Left ventricle myocardium superior (tissue), 1 donor: ENCODE measurements at regions not wholly inside any gene's neighbourhood (a gene's known extent, or its start where the extent isn't known, plus 50 kb on each side); places are given as distances from the start of the nearest gene placed in this dataset.
"Not testable (repeated sequence)": the region's sequence is repeated elsewhere in the genome, so short reads cannot be mapped to it uniquely, and the experiment has no call there.

Source experiments
- ATAC-seq: fragments of 200-7000 bp; cut with Tn5 transposase; one replicate; pipeline ENCODE4 v1.9.1; 2020; ENCODE audit warnings: mild to moderate bottlenecking, moderate library complexity
- DNase-seq: peaks from one replicate; pipeline ENCODE4 v3.0.0-alpha.2; 2020
- intact Hi-C: fragments of 100-400 bp; cut with micrococcal nuclease; formaldehyde crosslinking; loops from one replicate; pipeline ENCODE4 v1.11.0; 2022
- donor health status: DM: no; HTN: yes; CAD: no; lungs with severe emphysema.

- DNase-seq, ATAC-seq, intact Hi-C loops: not testable (repeated sequence)
Measured at GRCh38 chr17:26936645-26937044, 357.3 kb upstream of the WSB1 start.

- DNase-seq, intact Hi-C loops: not testable (repeated sequence)
- peak; percentile 69 for ATAC-seq
Measured at GRCh38 chr17:26937750-26938322, 356.1 kb upstream of the WSB1 start.

- intact Hi-C loops, ATAC-seq, DNase-seq: not testable (repeated sequence)
Measured at GRCh38 chr17:26939755-26940154, 354.2 kb upstream of the WSB1 start.

GRCh38 chr17:26940587-26940986 lies 353.3 kb upstream of the WSB1 start:
- peak; percentile 53 for ATAC-seq
- intact Hi-C loops = not testable (repeated sequence)

GRCh38 chr17:26962255-26963162 lies 331.4 kb upstream of the WSB1 start:
- intact Hi-C loops = no loop called here
- DNase-seq = no peak
- no peak for ATAC-seq

More at GRCh38 chr17:26940587-26940986, 353.3 kb upstream of the WSB1 start:
- DNase-seq = not testable (repeated sequence)

GRCh38 chr17:26963163-26963503 lies 330.8 kb upstream of the WSB1 start:
- intact Hi-C loops = no loop called here
- no peak for ATAC-seq

GRCh38 chr17:26965898-26966624 lies 327.9 kb upstream of the WSB1 start:
- ATAC-seq, DNase-seq, intact Hi-C loops: not testable (repeated sequence)

More at GRCh38 chr17:26963163-26963503, 330.8 kb upstream of the WSB1 start:
- no peak for DNase-seq

- ATAC-seq, DNase-seq, intact Hi-C loops: not testable (repeated sequence)
Measured at GRCh38 chr17:26966625-26967179, 327.2 kb upstream of the WSB1 start.

GRCh38 chr17:26981845-26982425 lies 312.0 kb upstream of the WSB1 start:
- DNase-seq, intact Hi-C loops, ATAC-seq: not testable (repeated sequence)

- DNase-seq, intact Hi-C loops, ATAC-seq: not testable (repeated sequence)
Measured at GRCh38 chr17:26982563-26982962, 311.4 kb upstream of the WSB1 start.

GRCh38 chr17:26987851-26988250 lies 306.1 kb upstream of the WSB1 start:
- DNase-seq, intact Hi-C loops, ATAC-seq: not testable (repeated sequence)

GRCh38 chr17:26994648-26995047 lies 299.3 kb upstream of the WSB1 start:
- DNase-seq, intact Hi-C loops, ATAC-seq: not testable (repeated sequence)

- DNase-seq, ATAC-seq, intact Hi-C loops: not testable (repeated sequence)
Measured at GRCh38 chr17:26996146-26996916, 297.6 kb upstream of the WSB1 start.

GRCh38 chr17:27007734-27008531 lies 286.0 kb upstream of the WSB1 start:
- DNase-seq, intact Hi-C loops, ATAC-seq: not testable (repeated sequence)

- DNase-seq (no peak), ATAC-seq (no peak)
- intact Hi-C loops = no loop called here
Measured at GRCh38 chr17:27009087-27009486, 284.8 kb upstream of the WSB1 start.

- ATAC-seq, intact Hi-C loops, DNase-seq: not testable (repeated sequence)
Measured at GRCh38 chr17:27010138-27010537, 283.8 kb upstream of the WSB1 start.

GRCh38 chr17:27030552-27030951 lies 263.4 kb upstream of the WSB1 start:
- ATAC-seq, intact Hi-C loops, DNase-seq: not testable (repeated sequence)
